HT1080 (cell line): ENCODE measurements at regions not wholly inside any gene's neighbourhood (a gene's known extent, or its start where the extent isn't known, plus 50 kb on each side); places are given as distances from the start of the nearest gene placed in this dataset.

Source experiments
- DNase-seq: peaks from one replicate; pipeline ENCODE4 v3.0.0-alpha.2; 2015; ENCODE audit warnings: low read depth

- DNase-seq, result no peak
Measured at GRCh38 chr1:30427545-30427944, 295.8 kb downstream of the MATN1 start.

DNA sequence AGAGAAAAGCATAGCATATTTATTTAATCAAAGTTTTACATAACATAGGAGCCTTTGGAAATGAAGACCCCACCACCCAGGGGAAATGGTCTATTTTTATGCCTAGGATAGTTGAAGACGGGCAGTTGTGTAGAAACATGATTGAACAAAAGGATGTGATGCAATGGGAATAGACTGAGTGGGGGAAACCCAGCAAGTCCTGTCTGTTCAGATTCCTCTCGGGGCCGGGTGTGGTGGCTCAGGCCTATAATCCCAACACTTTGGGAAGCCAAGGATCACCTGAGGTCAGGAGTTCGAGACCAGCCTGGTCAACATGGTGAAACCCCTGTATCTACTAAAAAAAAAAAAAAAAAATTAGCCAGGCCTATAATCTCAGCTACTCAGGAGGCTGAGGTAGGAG lies 298.3 kb downstream of the MATN1 start:
- DNase-seq, result no peak

DNA sequence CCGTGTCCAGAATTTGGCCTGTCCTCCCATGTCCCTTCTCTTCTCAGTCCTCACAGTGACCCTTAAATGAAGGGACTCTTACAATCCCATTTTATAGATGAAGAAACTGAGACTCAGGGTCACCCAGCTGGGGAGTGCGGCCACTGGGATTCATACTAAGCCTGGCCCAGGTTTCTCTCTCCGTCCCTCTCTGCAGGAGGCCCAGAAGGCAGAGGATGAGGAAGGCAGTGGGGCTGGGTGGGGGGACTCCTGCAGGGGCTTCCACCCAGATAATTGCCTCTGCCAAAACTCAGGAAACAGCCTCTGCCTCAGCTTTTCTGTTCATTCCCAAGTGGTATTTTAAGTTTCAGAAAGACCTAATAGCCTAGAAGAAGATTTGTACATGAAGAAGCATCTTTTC lies 299.8 kb downstream of the MATN1 start:
- no peak for DNase-seq

- no peak for DNase-seq
Measured at GRCh38 chr1:30422251-30422650, 301.1 kb downstream of the MATN1 start.

- DNase-seq, result no peak
Measured at GRCh38 chr1:30420519-30421050, 302.8 kb downstream of the MATN1 start.

- DNase-seq, result no peak
Measured at GRCh38 chr1:30419831-30420230, 303.6 kb downstream of the MATN1 start.

DNA sequence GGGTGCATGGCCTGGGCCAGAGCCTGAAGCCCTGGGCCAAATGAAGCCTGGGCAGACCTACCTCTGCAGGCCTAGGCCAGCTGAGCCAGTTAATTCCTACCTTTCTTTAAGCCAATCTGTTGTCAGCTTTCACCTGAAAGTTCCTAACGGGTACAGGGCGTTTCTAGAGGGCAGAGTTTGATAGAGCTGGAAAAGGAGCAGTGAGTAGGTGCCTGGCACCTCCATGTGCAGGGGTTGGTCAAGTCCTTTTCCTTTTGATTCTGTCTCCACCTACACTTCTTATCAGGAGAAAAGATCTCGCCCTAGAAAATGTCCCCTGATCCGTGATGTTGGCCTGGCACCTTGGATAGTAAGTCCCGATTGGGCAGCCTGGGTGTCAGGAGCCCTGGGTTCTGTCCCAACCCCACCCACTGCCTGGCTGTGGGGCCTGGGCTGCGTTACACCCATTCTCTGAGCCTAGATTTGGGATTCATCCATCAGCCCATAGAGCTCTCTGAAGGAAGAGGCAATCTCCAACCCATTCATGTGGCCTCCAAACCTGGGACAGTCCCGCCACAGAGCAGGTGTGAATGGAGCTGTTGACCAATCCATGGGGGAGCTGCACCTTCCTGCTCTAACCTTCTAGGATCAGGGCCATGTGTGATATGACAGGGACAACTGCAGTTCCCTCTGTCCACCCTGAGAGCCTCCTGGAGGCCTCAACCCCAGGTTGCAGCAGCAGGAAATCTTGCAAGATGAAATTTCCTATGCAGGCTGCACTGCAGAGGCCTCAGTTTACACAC lies 304.3 kb downstream of the MATN1 start:
- DNase-seq, result no peak

DNA sequence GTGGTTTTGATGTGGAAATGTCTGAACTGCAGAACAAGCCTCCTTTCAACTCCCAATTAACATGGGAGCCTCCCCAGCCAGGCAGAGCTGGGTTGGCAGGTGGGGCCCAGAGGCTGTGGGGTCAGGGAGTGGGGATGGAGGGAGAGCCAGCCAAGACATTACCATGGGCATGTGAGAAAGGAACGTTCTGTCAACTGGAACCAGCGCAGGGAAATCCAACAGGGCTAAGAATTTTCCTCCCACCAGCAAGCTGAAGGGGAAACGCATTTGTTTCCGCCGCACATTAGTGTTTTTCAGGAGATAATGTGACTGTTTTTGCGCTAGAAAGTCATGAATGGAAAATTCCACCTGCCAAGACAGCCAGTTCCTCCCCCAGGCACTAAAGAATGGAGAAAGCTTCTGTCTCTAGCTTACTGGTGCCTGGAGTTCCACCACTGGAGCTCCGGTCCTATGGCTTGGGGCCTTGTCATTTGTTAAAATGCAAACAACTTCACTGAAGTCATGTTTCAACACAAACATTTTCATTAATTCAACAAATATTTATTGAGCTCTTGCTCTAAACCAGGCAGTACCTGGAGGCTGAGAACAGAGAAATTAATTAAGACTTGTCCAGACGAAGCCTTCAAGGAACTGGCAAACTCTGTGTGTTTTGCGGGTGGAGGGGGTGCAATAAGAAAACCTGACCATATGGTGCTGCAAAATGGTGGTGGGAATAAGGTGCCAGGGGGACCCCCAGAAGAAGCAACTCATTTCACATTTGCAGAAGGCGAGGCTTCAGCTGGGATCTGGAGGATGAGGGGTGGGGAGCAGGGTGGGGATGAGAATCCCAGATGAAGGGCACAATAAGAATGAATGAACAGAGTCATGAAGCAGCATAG lies 305.1 kb downstream of the MATN1 start:
- DNase-seq, result no peak

DNA sequence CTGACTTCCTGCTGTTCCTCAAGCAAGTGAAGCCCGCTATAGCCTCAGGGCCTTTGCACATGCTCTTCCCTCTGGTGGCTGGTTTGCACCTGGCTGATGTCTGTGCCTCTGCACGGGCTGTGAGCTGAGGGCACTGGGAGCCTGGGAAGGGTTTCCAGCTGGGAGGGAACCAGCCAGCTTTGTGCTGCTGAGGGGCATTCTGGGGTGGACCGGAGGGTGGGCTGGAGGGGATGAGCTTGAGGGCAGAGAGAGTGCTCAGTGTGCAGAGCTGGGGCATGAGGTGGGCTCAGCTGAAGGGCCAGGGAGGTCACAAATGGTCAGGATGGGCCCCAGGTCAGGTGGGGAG lies 305.7 kb downstream of the MATN1 start:
- DNase-seq, result no peak

- DNase-seq, result no peak
Measured at GRCh38 chr1:30417001-30417700, 306.2 kb downstream of the MATN1 start.

GRCh38 chr1:30416221-30416820 lies 307.1 kb downstream of the MATN1 start:
- no peak for DNase-seq

DNA sequence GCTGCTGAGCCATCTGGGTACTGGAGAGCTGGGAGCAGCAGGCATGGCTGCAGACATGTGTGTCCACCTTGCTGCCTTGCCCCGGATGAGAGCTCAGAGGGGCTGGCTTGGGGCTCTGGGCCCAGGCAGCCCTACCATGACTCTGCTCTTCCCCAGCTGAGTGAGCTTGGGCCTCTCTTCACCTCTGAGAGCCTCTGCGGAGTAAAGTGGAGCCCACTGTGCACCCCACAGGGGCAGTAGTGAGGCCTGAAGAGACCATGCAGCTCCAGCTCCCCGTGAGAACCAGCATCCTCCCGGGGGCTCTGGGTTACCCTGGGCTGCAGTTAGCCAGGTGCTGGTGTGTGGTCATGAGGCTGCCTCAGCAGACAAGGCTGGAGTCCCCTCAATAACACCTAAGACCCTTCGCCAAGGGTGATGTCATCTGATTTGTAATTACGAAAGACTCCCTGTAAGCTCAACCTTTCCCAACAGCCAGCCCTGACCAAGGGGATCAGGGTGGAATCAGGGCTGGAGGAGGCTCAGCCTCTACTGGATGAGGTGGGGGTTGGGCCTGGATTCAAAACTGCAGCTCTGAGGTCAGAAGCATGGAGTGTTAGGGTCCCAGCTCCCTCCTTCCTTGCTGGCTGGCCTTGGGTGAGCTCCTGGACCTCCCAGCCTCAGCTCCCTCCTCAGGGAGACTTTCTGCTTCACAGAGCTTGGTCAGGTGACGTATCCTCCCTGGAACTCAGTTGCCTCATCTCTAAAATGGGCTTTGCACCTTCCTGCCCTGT lies 308.0 kb downstream of the MATN1 start:
- no peak for DNase-seq

DNA sequence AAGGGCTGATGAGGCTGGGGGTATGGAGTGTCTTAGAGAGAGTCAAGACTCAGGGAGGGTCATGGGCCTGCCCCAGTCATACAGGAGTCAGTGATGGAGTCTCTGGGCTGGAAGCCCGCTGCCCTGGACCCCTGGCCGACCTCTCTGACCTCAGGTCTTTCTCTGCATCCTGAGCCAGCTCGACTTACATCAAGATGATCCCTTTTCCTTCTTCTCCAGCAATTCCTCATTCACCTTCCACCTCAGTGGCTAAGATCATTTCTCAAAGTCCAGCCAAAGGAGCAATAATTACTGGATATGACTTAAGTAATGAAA lies 308.6 kb downstream of the MATN1 start:
- no peak for DNase-seq

GRCh38 chr1:30414086-30414850 lies 309.1 kb downstream of the MATN1 start:
- DNase-seq, result no peak

GRCh38 chr1:30413606-30414005 lies 309.8 kb downstream of the MATN1 start:
- DNase-seq, result no peak

DNA sequence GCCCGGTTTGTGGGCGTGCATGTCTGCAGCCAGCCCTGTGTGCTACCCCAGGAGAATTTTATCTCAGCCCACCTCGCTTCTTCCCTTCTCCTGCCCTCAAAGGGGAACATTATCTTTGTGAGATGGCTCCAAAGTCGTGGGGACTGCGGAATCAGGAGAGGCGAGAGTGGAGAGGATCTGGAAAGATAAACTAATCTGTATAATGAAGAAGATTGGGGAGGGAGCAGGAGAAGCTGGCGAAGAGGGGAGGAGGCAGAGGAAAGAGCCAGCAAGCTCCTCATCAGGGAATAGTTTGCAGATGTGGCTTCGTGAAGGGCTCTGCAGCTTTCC lies 310.3 kb downstream of the MATN1 start:
- DNase-seq, result no peak

DNA sequence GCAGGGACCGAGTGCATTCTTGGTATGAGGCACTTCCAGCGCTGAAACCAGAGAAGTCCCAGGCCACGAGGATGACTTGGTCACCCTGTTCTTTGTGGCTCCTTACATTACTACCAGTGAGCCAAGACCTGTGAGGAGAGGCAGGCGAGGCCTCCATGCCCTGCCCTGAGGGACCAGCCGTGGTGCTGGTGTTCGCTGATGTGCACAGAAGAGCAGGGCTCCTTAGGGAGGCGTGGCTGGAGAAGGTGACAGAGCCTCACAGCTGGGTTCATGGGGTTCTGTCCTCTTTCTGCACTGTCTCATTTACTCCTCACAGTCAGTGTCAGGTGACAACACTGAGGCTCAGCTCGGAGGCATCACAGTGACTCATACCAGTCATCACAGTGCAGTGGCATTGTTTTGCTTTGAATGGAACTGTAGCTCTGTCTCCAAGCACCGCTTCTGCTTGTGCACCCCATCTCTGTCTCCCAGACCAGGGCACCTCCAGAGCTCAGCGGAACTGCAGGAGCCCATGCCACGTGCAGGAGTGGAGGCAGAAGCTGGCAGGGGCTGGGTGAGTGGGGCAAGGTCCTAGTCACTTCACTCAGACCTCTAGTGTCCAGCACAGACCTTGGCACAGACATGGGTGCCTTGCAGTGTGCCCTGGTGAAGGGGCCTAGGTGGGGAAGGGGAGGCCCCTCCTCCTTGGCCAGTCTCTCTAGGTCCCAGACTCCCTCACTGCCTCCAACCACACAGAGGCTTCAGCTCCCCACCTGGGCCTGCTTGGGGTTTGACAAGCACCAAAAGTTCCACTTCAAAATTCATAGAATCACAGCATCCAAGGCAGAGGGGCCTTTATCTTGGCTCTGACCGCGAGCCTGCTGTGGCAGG lies 310.9 kb downstream of the MATN1 start:
- DNase-seq, result peak; percentile 33

- DNase-seq, result no peak
Measured at GRCh38 chr1:30411206-30411605, 312.2 kb downstream of the MATN1 start.

GRCh38 chr1:30410153-30410851 lies 313.1 kb downstream of the MATN1 start:
- no peak for DNase-seq
